B cell (primary cell): ENCODE measurements at regions not wholly inside any gene's neighbourhood (a gene's known extent, or its start where the extent isn't known, plus 50 kb on each side); places are given as distances from the start of the nearest gene placed in this dataset.

Experiments
- ATAC-seq: fragments of 200-7000 bp; cut with Tn5 transposase; one replicate; pipeline ENCODE4 v1.10.0; 2021; ENCODE audit warnings: low read depth, mild to moderate bottlenecking, moderate number of reproducible peaks, moderate library complexity
- CTCF ChIA-PET: fragments of 350-600 bp; sonication (Branson Sonifier 250); formaldehyde crosslinking; loops from one replicate; lab custom pipeline; 2021; ENCODE audit warnings: antibody characterized with exemption, inconsistent platforms; lab: Charles Lee
- POLR2A ChIA-PET: fragments of 350-600 bp; sonication (Branson Sonifier 250); formaldehyde crosslinking; loops from one replicate; lab custom pipeline; 2021; ENCODE audit warnings: antibody characterized with exemption; lab: Charles Lee
- DNase-seq: peaks from one replicate; pipeline ENCODE4 v3.0.0; 2013
- H2AFZ ChIP-seq: 2 replicates; pipeline ENCODE4 v1.6.1; 2012; ENCODE audit warnings: mild to moderate bottlenecking, low read depth, low read length; ENCODE audit not compliant: insufficient read depth, poor library complexity, severe bottlenecking
- H3K27ac ChIP-seq, 2 donors: 1 replicate in 1 of 2; 2 replicates in 1 of 2; pipeline ENCODE4 v1.5.1; 2012 to 2013; ENCODE audit warnings: low read length in 2 of 2, mild to moderate bottlenecking in 2 of 2, moderate library complexity in 1 of 2
- H3K27me3 ChIP-seq, 4 experiments: fragments of 200-600 bp in 1 of 4; sonication (generic) in 1 of 4; replicated peaks in 1 of 4; 1 replicate in 2 of 4; 2 replicates in 2 of 4; pipeline versions ENCODE4 v1.6.1 to v1.7.0; 2013 to 2016; ENCODE audit warnings: low read length in 3 of 4, mild to moderate bottlenecking in 2 of 4, mixed read lengths in 1 of 4, moderate library complexity in 1 of 4; ENCODE audit not compliant: insufficient read depth in 4 of 4, control insufficient read depth in 3 of 4; ENCODE audit errors: control extremely low read depth in 1 of 4
- H3K36me3 ChIP-seq, 2 experiments: replicated peaks in 1 of 2; 1 replicate in 1 of 2; 2 replicates in 1 of 2; pipeline versions ENCODE4 v1.6.1 to v1.7.1; 2013; ENCODE audit warnings: low read length in 1 of 2; ENCODE audit not compliant: insufficient read depth in 2 of 2, control insufficient read depth in 1 of 2; ENCODE audit errors: control extremely low read depth in 1 of 2, extremely low read depth in 1 of 2
- H3K4me1 ChIP-seq, 2 donors: fragments of 200-600 bp in 1 of 2; sonication (generic) in 1 of 2; 1 replicate in 1 of 2; 2 replicates in 1 of 2; pipeline versions ENCODE4 v1.5.1 to v1.6.1; 2013 to 2017; ENCODE audit warnings: low read length in 2 of 2; ENCODE audit not compliant: control insufficient read depth in 2 of 2, insufficient read depth in 2 of 2
- H3K4me2 ChIP-seq: replicated peaks from 2 replicates; pipeline ENCODE3; 2012; ENCODE audit warnings: mild to moderate bottlenecking, low read depth, low read length; ENCODE audit not compliant: poor library complexity, severe bottlenecking
- H3K4me3 ChIP-seq, 5 experiments: fragments of 200-600 bp in 1 of 5; sonication (generic) in 1 of 5; 1 replicate in 3 of 5; 2 replicates in 2 of 5; pipeline versions ENCODE4 v1.5.1 to v1.7.0; 2011 to 2016; ENCODE audit warnings: low read length in 4 of 5, mild to moderate bottlenecking in 4 of 5, low read depth in 2 of 5, control low read depth in 1 of 5, moderate library complexity in 1 of 5; ENCODE audit not compliant: insufficient read depth in 1 of 5; ENCODE audit errors: control extremely low read depth in 1 of 5, extremely low read depth in 1 of 5
- H3K79me2 ChIP-seq: fragments of 200-600 bp; sonication (generic); one replicate; pipeline ENCODE4 v1.6.0; 2016; ENCODE audit warnings: low read length; ENCODE audit not compliant: control insufficient read depth, insufficient read depth
- H3K9ac ChIP-seq: fragments of 200-600 bp; sonication (generic); 2 replicates; pipeline ENCODE4 v1.6.1; 2017; ENCODE audit warnings: mild to moderate bottlenecking, low read length, moderate library complexity
- H3K9me3 ChIP-seq, 3 donors: one replicate each; pipeline versions ENCODE4 v1.6.1 to v1.7.1; 2013; ENCODE audit warnings: low read length in 2 of 3; ENCODE audit not compliant: control insufficient read depth in 2 of 3, insufficient read depth in 1 of 3; ENCODE audit errors: control extremely low read depth in 1 of 3
- H4K20me1 ChIP-seq: 2 replicates; pipeline ENCODE4 v1.6.0; 2012; ENCODE audit warnings: mild to moderate bottlenecking, low read length; ENCODE audit not compliant: insufficient read depth, control insufficient read depth, poor library complexity, severe bottlenecking
- H3K27ac Mint-ChIP-seq: one replicate; pipeline ENCODE4 v1.8.0; 2021; ENCODE audit warnings: mixed read lengths
- H3K27me3 Mint-ChIP-seq: one replicate; pipeline ENCODE4 v1.8.0; 2021; ENCODE audit warnings: mixed read lengths
- H3K4me1 Mint-ChIP-seq: one replicate; pipeline ENCODE4 v1.8.0; 2021; ENCODE audit warnings: mixed read lengths
- H3K4me3 Mint-ChIP-seq: one replicate; pipeline ENCODE4 v1.8.0; 2021; ENCODE audit warnings: mixed read lengths
- H3K9me3 Mint-ChIP-seq: one replicate; pipeline ENCODE4 v1.8.0; 2022; ENCODE audit warnings: mixed read lengths; ENCODE audit not compliant: insufficient read depth
- CTCF ChIP-seq: fragments of 200-600 bp; IDR thresholded peaks from one replicate; pipeline ENCODE4 v1.8.0; 2022; ENCODE audit warnings: antibody characterized with exemption, mild to moderate bottlenecking
- EZH2 ChIP-seq: IDR thresholded peaks from 2 replicates; pipeline ENCODE4 v1.6.1; 2012; ENCODE audit warnings: borderline replicate concordance, low read depth, mild to moderate bottlenecking, moderate library complexity, low read length; ENCODE audit not compliant: insufficient read depth, poor library complexity, severe bottlenecking
- WGBS: methylation state at CpG from one replicate; pipeline ENCODE4 v1.1.5; 2013; ENCODE audit warnings: missing lambda C conversion rate; ENCODE audit not compliant: insufficient coverage; 5-methylcytosine and 5-hydroxymethylcytosine counted together
- intact Hi-C: fragments of 100-400 bp; cut with micrococcal nuclease; formaldehyde crosslinking; loops from one replicate; pipeline ENCODE4 v1.10.0; 2022

- WGBS, result no CpG with 5 or more reads among the region's 2 CpGs
- CTCF ChIA-PET, result no interaction called here
Observed at GRCh38 chr6:133585978-133586377, 302.9 kb upstream of the TCF21 start.

More at GRCh38 chr6:133585978-133586377, 302.9 kb upstream of the TCF21 start:
- POLR2A ChIA-PET, result no interaction called here
- peaks cover 4% of the 10 kb centered on the region for H3K27me3 Mint-ChIP-seq
- no peak overlapping the region for H3K27ac ChIP-seq
- H2AFZ ChIP-seq, result no peak overlapping the region
- no peaks in the 10 kb centered on the region for H3K4me1 Mint-ChIP-seq
- no peak overlapping the region for H3K4me3 Mint-ChIP-seq
- intact Hi-C loops, result loop anchor here (2.0 kb wide), 1 partner anchor 163 kb away; no protein-coding TSS in a partner anchor
- no peak for DNase-seq
- no peak overlapping the region for H3K4me2 ChIP-seq
- no peaks in the 10 kb centered on the region for H4K20me1 ChIP-seq
- no peaks in the 10 kb centered on the region for H3K4me1 ChIP-seq
- no peak overlapping the region for H3K9ac ChIP-seq
- H3K9me3 Mint-ChIP-seq, result peaks cover 2% of the 10 kb centered on the region
- H3K9me3 ChIP-seq, result no peaks in the 10 kb centered on the region
- TF ChIP-seq CTCF, result no peak
- no peak for TF ChIP-seq EZH2
- H3K36me3 ChIP-seq, result no peaks in the 10 kb centered on the region
- no peak overlapping the region for H3K27ac Mint-ChIP-seq
- H3K27me3 ChIP-seq, result no peaks in the 10 kb centered on the region
- H3K4me3 ChIP-seq, result no peak overlapping the region
- H3K79me2 ChIP-seq, result no peaks in the 10 kb centered on the region
- ATAC-seq, result no peak
